H9 (cell line): ENCODE measurements at regions not wholly inside any gene's neighbourhood (a gene's known extent, or its start where the extent isn't known, plus 50 kb on each side); places are given as distances from the start of the nearest gene placed in this dataset.

Experiments used
- DNase-seq: peaks from one replicate; pipeline ENCODE4 v3.0.0-alpha.2; 2017
- H2AFZ ChIP-seq: one replicate; pipeline ENCODE4 v1.6.1; 2013; ENCODE audit warnings: mild to moderate bottlenecking, low read length, control low read depth, moderate library complexity
- H2AK5ac ChIP-seq: 2 replicates; pipeline ENCODE4 v1.6.1; 2013; ENCODE audit warnings: low read length, control low read depth, mixed read lengths; ENCODE audit not compliant: insufficient read length
- H2BK120ac ChIP-seq: one replicate; pipeline ENCODE4 v1.6.1; 2013; ENCODE audit warnings: low read depth, mild to moderate bottlenecking, low read length, control low read depth, inconsistent platforms; ENCODE audit not compliant: poor library complexity, severe bottlenecking
- H2BK12ac ChIP-seq: 2 replicates; pipeline ENCODE4 v1.6.1; 2013; ENCODE audit warnings: low read length, control low read depth, mixed read lengths, low read depth; ENCODE audit not compliant: insufficient read length
- H2BK15ac ChIP-seq: 2 replicates; pipeline ENCODE4 v1.6.1; 2013; ENCODE audit warnings: low read depth, low read length, control low read depth
- H2BK20ac ChIP-seq: one replicate; pipeline ENCODE4 v1.6.1; 2013; ENCODE audit warnings: low read depth, mild to moderate bottlenecking, low read length, control low read depth, inconsistent platforms; ENCODE audit not compliant: poor library complexity, severe bottlenecking
- H2BK5ac ChIP-seq: 2 replicates; pipeline ENCODE4 v1.6.1; 2013; ENCODE audit warnings: low read length, control low read depth, mixed read lengths; ENCODE audit not compliant: insufficient read length
- H3K14ac ChIP-seq: 2 replicates; pipeline ENCODE4 v1.6.1; 2013; ENCODE audit warnings: low read length, control low read depth; ENCODE audit not compliant: insufficient read depth
- H3K18ac ChIP-seq: 2 replicates; pipeline ENCODE4 v1.6.1; 2013; ENCODE audit warnings: low read depth, mild to moderate bottlenecking, mixed read lengths, low read length, control low read depth; ENCODE audit not compliant: insufficient read length
- H3K23ac ChIP-seq: 2 replicates; pipeline ENCODE4 v1.6.1; 2013; ENCODE audit warnings: low read length, control low read depth, mixed read lengths, low read depth; ENCODE audit not compliant: insufficient read length
- H3K23me2 ChIP-seq: 2 replicates; pipeline ENCODE4 v1.6.1; 2013; ENCODE audit warnings: low read depth, mild to moderate bottlenecking, mixed read lengths, low read length, control low read depth; ENCODE audit not compliant: insufficient read length, poor library complexity, severe bottlenecking
- H3K27ac ChIP-seq: 2 replicates; pipeline ENCODE4 v1.5.1; 2013; ENCODE audit warnings: low read length, control low read depth, mixed read lengths, low read depth; ENCODE audit not compliant: insufficient read length
- H3K27me3 ChIP-seq: 2 replicates; pipeline ENCODE4 v1.6.1; 2013; ENCODE audit warnings: low read length, control low read depth, inconsistent platforms; ENCODE audit not compliant: insufficient read depth
- H3K4ac ChIP-seq: 2 replicates; pipeline ENCODE4 v1.6.1; 2013; ENCODE audit warnings: low read depth, mild to moderate bottlenecking, control low read depth, inconsistent platforms, low read length, moderate library complexity
- H3K4me1 ChIP-seq: 2 replicates; pipeline ENCODE4 v1.6.1; 2013; ENCODE audit warnings: low read length, control low read depth, inconsistent platforms; ENCODE audit not compliant: insufficient read depth
- H3K4me2 ChIP-seq: 2 replicates; pipeline ENCODE4 v1.6.1; 2013; ENCODE audit warnings: low read length, control low read depth, mixed read lengths; ENCODE audit not compliant: insufficient read length, insufficient read depth
- H3K56ac ChIP-seq: 2 replicates; pipeline ENCODE4 v1.6.1; 2013; ENCODE audit warnings: low read depth, mild to moderate bottlenecking, mixed read lengths, low read length, control low read depth; ENCODE audit not compliant: insufficient read length
- H3K79me1 ChIP-seq: 2 replicates; pipeline ENCODE4 v1.6.1; 2013; ENCODE audit warnings: low read depth, mild to moderate bottlenecking, moderate library complexity, low read length, control low read depth, inconsistent platforms; ENCODE audit not compliant: insufficient read depth, poor library complexity, severe bottlenecking
- H3K79me2 ChIP-seq: 2 replicates; pipeline ENCODE4 v1.6.1; 2013; ENCODE audit warnings: low read length, control low read depth, inconsistent platforms; ENCODE audit not compliant: insufficient read depth
- H3K9ac ChIP-seq: 2 replicates; pipeline ENCODE4 v1.6.1; 2013; ENCODE audit warnings: low read length, control low read depth, mixed read lengths; ENCODE audit not compliant: insufficient read length; ENCODE audit errors: extremely low read depth
- H3K9me3 ChIP-seq: one replicate; pipeline ENCODE4 v1.6.1; 2013; ENCODE audit warnings: low read depth, low read length, inconsistent platforms; ENCODE audit not compliant: control insufficient read depth
- H3T11ph ChIP-seq: one replicate; pipeline ENCODE4 v1.6.1; 2013; ENCODE audit warnings: mild to moderate bottlenecking, low read length, control low read depth, inconsistent platforms
- H4K20me1 ChIP-seq: one replicate; pipeline ENCODE4 v1.6.1; 2013; ENCODE audit not compliant: control insufficient read depth, insufficient read length, insufficient read depth
- H4K5ac ChIP-seq: 2 replicates; pipeline ENCODE4 v1.6.1; 2013; ENCODE audit warnings: low read depth, mild to moderate bottlenecking, mixed read lengths, low read length, control low read depth; ENCODE audit not compliant: insufficient read length
- H4K8ac ChIP-seq: replicated peaks from 2 replicates; pipeline ENCODE4 v1.6.1; 2013; ENCODE audit warnings: low read length, control low read depth, mixed read lengths, low read depth; ENCODE audit not compliant: insufficient read length
- H4K91ac ChIP-seq: 2 replicates; pipeline ENCODE4 v1.6.1; 2013; ENCODE audit warnings: low read depth, mild to moderate bottlenecking, moderate library complexity, mixed read lengths, low read length, control low read depth; ENCODE audit not compliant: insufficient read length
- H3K27ac Mint-ChIP-seq, 3 experiments: 2 replicates in 2 of 3; 3 replicates in 1 of 3; pipeline ENCODE4 v1.8.0; 2020 to 2021; ENCODE audit warnings: mixed read lengths in 3 of 3, mild to moderate bottlenecking in 1 of 3, moderate library complexity in 1 of 3
- H3K27me3 Mint-ChIP-seq: 2 replicates; pipeline ENCODE4 v1.8.0; 2021; ENCODE audit warnings: low read depth, mild to moderate bottlenecking, moderate library complexity, mixed read lengths
- H3K36me3 Mint-ChIP-seq, 3 experiments: 2 replicates in 2 of 3; 3 replicates in 1 of 3; pipeline ENCODE4 v1.8.0; 2020 to 2021; ENCODE audit warnings: low read depth in 3 of 3, mixed read lengths in 3 of 3; ENCODE audit not compliant: insufficient read depth in 1 of 3
- H3K4me1 Mint-ChIP-seq, 2 experiments: 2 replicates each; pipeline ENCODE4 v1.8.0; 2020; ENCODE audit warnings: mixed read lengths in 2 of 2
- H3K4me3 Mint-ChIP-seq, 2 experiments: 2 replicates in 1 of 2; 3 replicates in 1 of 2; pipeline ENCODE4 v1.8.0; 2020 to 2021; ENCODE audit warnings: mild to moderate bottlenecking in 2 of 2, mixed read lengths in 2 of 2, moderate library complexity in 1 of 2
- H3K9me3 Mint-ChIP-seq, 2 experiments: 2 replicates in 1 of 2; 3 replicates in 1 of 2; pipeline ENCODE4 v1.8.0; 2020; ENCODE audit warnings: mild to moderate bottlenecking in 2 of 2, mixed read lengths in 2 of 2, moderate library complexity in 1 of 2
- CTCF ChIP-seq: fragments of 200-600 bp; sonication (generic); conservative IDR thresholded peaks from 3 replicates; pipeline ENCODE4 v1.8.0; 2021; ENCODE audit warnings: antibody characterized with exemption, mild to moderate bottlenecking
- WGBS: extraction: QIAGEN DNeasy Blood & Tissue Kit; methylation state at CpG from one replicate; pipeline ENCODE4 v1.1.7; 2013; ENCODE audit warnings: missing lambda C conversion rate, low lambda C conversion rate, mixed read lengths; ENCODE audit not compliant: insufficient read length; ENCODE audit errors: extremely low coverage; 5-methylcytosine and 5-hydroxymethylcytosine counted together

GRCh38 chr11:19372381-19372780 lies 131.6 kb upstream of the E2F8 start:
- no CpG with 5 or more reads among the region's 4 CpGs for WGBS
- Histone ChIP-seq H4K5ac (no peak overlapping the region), H3K18ac (no peak overlapping the region)

More at GRCh38 chr11:19372381-19372780, 131.6 kb upstream of the E2F8 start:
- Mint-ChIP-seq H3K9me3 (no peaks in the 10 kb centered on the region), H3K27ac (no peak overlapping the region), H3K36me3 (no peaks in the 10 kb centered on the region), H3K4me1 (0 out of 4 replicates have a peak, but pooled peaks cover 0 to 3% of the 10 kb centered on the region in 2 experiments), H3K4me3 (no peak overlapping the region), H3K27me3 (peaks cover 3% of the 10 kb centered on the region; the same call in 1 of the 2 replicates)
- Histone ChIP-seq H2BK5ac (no peak overlapping the region), H3T11ph (no peak overlapping the region), H3K9ac (no peak overlapping the region), H4K91ac (no peak overlapping the region), H3K56ac (no peak overlapping the region), H4K8ac (no peak overlapping the region), H3K79me2 (no peaks in the 10 kb centered on the region), H3K4me1 (no peaks in the 10 kb centered on the region), H3K4ac (no peak overlapping the region), H3K14ac (no peak overlapping the region), H3K79me1 (no peaks in the 10 kb centered on the region), H3K27ac (no peak overlapping the region), H2BK15ac (no peak overlapping the region), H2AK5ac (no peak overlapping the region), H2BK12ac (no peak overlapping the region), H3K27me3 (no peaks in the 10 kb centered on the region), H2BK20ac (no peak overlapping the region), H3K23ac (no peak overlapping the region), H3K23me2 (no peaks in the 10 kb centered on the region), H3K4me2 (no peak overlapping the region), H3K9me3 (no peaks in the 10 kb centered on the region), H2AFZ (no peak overlapping the region), H4K20me1 (no peaks in the 10 kb centered on the region), H2BK120ac (no peak overlapping the region)
- TF ChIP-seq CTCF, result no peak
- DNase-seq, result no peak
